T47D (cell line): ENCODE measurements at regions not wholly inside any gene's neighbourhood (a gene's known extent, or its start where the extent isn't known, plus 50 kb on each side); places are given as distances from the start of the nearest gene placed in this dataset.
A peak's percentile ranks its signal among the peaks of the same experiment; 100 is the strongest.
"Not testable (repeated sequence)": the region's sequence is repeated elsewhere in the genome, so short reads cannot be mapped to it uniquely, and the experiment has no call there.

Source experiments
- DNase-seq, 2 experiments: peaks; one replicate each; pipeline versions ENCODE4 v3.0.0 to v3.0.0-alpha.2; 2011 to 2012; ENCODE audit warnings: low read depth in 1 of 2, low spot score in 1 of 2
- JUND ChIP-seq: IDR thresholded peaks from 2 replicates; pipeline ENCODE4 v1.6.1; 2012; ENCODE audit warnings: low read depth
- in situ Hi-C: cut with HindIII; loops from 2 replicates; pipeline ENCODE4 v1.10.0; 2016; ENCODE audit warnings: low sequenced_read_pairs, low pct_unique_long_range_greater_than_20kb

DNA sequence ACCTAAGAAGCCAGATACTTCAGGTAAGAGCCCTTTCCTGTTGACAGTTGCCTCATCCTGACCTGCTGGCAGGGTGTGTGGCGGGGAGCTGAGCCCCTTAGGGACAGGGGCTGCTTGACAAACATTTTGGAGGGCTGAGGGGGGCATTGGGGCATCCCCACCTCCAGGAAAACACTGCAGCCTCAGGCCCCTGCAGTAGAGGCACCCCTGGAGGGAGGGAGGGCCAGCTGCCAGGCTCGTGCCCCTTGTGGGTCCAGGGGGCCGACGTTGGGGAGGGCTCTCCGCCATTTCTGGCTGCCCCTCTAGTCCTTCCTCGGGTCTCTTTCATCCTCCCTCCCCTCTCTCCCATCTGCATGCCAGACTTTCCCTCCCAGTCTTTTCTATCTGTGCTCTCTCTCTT, 177.3 kb downstream of the RPS24 start:
- no peak for TF ChIP-seq JUND
- in situ Hi-C loops: no loop called here
- DNase-seq: no peak

GRCh38 chr10:78211561-78212051, 177.9 kb downstream of the RPS24 start:
- TF ChIP-seq JUND: no peak
- in situ Hi-C loops: no loop called here
- DNase-seq: peak; percentile 64 to 74

DNA sequence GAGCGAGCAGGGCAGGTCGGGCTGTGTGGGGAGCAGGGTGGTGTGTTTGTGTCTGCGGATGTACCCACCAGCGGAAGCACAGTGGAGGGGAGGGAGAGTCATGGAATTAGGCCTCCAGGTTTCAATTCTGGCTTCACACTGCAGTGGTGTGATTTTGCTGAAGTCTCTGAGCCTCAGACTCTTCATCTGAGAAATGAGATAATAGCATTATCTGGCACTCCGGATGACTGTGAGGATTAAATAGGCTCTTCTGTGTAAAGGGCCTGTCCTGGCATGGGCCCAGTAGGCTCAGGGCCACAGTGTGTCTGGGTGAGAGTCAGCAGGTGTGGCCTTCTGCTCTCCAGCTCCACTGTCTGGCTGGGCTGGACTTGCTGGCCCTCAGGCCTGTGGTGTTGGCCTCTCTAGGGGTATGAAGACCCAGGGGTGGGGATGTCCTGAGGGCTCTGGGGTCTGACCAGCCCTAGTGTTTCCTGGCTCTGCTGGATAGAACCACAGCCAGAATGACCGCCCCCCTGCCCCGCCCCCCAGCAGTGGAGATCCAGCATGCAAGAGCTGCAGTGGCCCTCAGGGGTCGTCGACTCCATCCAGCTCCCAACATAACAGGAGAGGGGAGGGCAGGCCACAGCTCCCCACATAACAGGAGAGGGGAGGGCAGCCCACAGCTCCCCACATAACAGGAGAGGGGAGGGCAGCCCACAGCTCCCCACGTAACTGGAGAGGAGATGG, 178.6 kb downstream of the RPS24 start:
- no peak for DNase-seq
- in situ Hi-C loops: no loop called here

DNA sequence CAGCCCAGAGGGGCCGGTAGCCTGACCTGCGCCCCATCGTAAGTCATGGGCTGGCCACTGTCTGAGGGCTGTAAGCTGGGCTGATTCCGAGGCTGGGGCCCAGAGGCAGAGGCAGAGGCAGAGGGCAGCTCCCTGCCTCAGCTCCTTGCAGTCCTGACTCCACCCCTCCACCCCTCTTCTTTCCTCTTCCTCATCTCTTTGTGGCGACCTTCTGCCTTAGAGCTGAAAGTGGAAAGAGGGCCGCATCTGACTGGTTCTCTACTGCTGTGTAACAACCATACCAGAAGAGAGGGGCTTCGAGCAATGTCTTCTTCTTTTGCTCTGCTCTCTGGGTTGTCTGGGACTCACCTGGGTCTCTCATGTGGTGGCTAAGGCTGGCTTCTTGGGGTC, 179.1 kb downstream of the RPS24 start:
- no peak for TF ChIP-seq JUND
- no peak for DNase-seq
- in situ Hi-C loops: no loop called here

More for the DNA sequence above, 178.6 kb downstream of the RPS24 start:
- no peak for TF ChIP-seq JUND

GRCh38 chr10:78214955-78215354, 181.3 kb downstream of the RPS24 start:
- no peak for DNase-seq
- in situ Hi-C loops: no loop called here
- TF ChIP-seq JUND: no peak

- no peak for TF ChIP-seq JUND
- in situ Hi-C loops: no loop called here
- no peak for DNase-seq
Observed at GRCh38 chr10:78215645-78216044, 182.0 kb downstream of the RPS24 start.

DNA sequence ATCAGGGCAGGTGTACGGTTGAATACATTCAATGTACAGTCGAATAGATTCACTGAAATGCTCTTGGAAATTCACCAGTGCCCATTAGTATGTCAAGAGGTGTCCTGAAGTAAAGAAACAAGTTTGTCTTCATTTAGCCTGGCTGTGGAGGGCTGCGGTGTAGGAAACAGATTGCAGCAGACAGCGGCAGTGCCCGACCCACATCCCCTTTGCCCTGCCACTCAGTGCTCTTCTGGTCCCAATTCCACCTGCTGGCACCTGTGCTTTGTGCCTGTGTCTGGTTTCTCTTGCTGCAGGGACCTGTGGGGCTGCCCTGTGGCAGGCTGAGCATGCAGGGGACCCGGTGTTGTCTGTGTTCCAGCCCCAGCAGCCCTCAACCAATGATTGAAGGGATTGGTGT, 183.7 kb downstream of the RPS24 start:
- in situ Hi-C loops: no loop called here
- no peak for DNase-seq
- no peak for TF ChIP-seq JUND

GRCh38 chr10:78218798-78219490, 185.3 kb downstream of the RPS24 start:
- no peak for TF ChIP-seq JUND
- DNase-seq: no peak
- in situ Hi-C loops: no loop called here

DNA sequence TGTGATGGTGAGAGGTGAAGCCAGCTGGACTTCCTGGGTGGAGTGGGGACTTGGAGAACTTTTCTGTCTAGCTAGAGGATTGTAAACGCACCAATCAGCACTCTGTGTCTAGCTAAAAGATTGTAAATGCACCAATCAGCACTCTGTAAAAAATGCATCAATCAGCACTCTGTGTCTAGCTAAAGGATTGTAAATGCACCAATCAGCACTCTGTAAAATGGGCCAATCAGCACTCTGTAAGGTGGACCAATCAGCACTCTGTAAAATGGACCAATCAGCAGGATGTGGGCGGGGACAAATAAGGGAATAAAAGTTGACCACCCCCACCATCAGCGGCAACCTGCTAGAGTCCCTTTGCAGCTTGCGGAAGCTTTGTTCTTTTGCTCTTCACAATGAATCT, 185.9 kb downstream of the RPS24 start:
- DNase-seq, in situ Hi-C loops: not testable (repeated sequence)

DNA sequence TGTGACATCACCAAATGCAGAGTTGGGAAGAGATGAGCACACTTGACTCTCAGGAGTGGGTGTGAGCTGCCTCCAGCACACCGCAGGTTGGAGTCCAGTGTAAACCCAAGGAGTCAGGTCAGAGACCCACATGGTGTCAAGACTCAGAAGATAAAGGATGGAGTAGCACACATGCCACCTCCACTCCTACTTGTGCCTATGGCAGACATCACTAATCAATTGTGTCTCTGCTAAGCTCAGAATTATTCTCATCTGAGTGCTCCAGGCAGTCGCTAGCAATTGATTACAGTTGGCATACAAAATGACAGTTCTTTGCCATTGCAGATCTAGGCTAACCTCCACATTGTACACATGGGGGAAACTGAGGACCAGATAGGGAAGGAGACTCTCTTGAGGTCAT, 187.1 kb downstream of the RPS24 start:
- in situ Hi-C loops: no loop called here
- no peak for DNase-seq

GRCh38 chr10:78222096-78222790, 188.6 kb downstream of the RPS24 start:
- in situ Hi-C loops: no loop called here
- TF ChIP-seq JUND: no peak
- peak in 1 of 2 experiments; percentile 34 for DNase-seq

More for the DNA sequence above, 187.1 kb downstream of the RPS24 start:
- TF ChIP-seq JUND: no peak

- TF ChIP-seq JUND: no peak
- DNase-seq: peak in 1 of 2 experiments; percentile 21
- in situ Hi-C loops: no loop called here
Observed at GRCh38 chr10:78223088-78223487, 189.4 kb downstream of the RPS24 start.

DNA sequence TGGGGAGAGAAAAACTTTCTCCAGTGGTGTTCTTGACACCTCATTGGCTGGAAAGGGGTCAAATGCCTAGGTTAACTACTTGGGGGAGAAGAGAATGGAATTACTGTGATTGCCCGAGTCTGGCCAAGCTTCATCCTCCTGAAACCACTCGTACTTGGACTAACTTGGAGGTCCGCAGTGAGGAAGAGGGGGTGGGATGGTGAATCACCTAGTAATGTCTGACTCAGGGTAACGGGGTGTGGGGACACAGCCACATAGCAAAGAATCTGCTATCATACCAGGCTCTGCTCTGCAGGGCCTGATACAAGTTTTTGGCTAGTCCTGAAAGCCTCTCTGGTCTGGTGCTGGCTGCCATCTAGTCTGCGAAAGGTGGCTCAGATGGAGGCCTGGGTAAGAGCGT, 190.9 kb downstream of the RPS24 start:
- in situ Hi-C loops: no loop called here
- DNase-seq: no peak
- TF ChIP-seq JUND: no peak
